Kidney (tissue), 13 donors: ENCODE measurements at regions not wholly inside any gene's neighbourhood (a gene's known extent, or its start where the extent isn't known, plus 50 kb on each side); places are given as distances from the start of the nearest gene placed in this dataset.

Source experiments
- DNase-seq, 5 donors: peaks; one replicate each; pipeline ENCODE4 v3.0.0-alpha.2; 2013 to 2020
- FAIRE-seq: peaks from 2 replicates; lab custom pipeline; 2012; peaks lifted over from hg19 to GRCh38; lab: Jason Lieb, UNC
- H3K27ac ChIP-seq, 2 donors: one replicate each; pipeline ENCODE4 v1.7.0; 2013; ENCODE audit warnings: low read depth in 2 of 2, low read length in 2 of 2, inconsistent platforms in 1 of 2
- H3K27me3 ChIP-seq: one replicate; pipeline ENCODE4 v1.7.1; 2013; ENCODE audit warnings: low read length, inconsistent platforms; ENCODE audit not compliant: control insufficient read depth, insufficient read depth
- H3K36me3 ChIP-seq, 3 donors: one replicate each; pipeline versions ENCODE4 v1.7.0 to v1.7.1; 2013; ENCODE audit warnings: low read length in 3 of 3, control low read depth in 1 of 3, inconsistent platforms in 1 of 3; ENCODE audit not compliant: insufficient read depth in 3 of 3, control insufficient read depth in 2 of 3
- H3K4me1 ChIP-seq, 3 donors: one replicate each; pipeline versions ENCODE4 v1.7.0 to v1.7.1; 2013; ENCODE audit warnings: low read length in 3 of 3, inconsistent platforms in 1 of 3, low read depth in 1 of 3; ENCODE audit not compliant: control insufficient read depth in 2 of 3, insufficient read depth in 2 of 3
- H3K4me3 ChIP-seq, 3 donors: one replicate each; pipeline versions ENCODE4 v1.7.0 to v1.8.1; 2013; ENCODE audit warnings: low read length in 3 of 3, control low read depth in 1 of 3, inconsistent platforms in 1 of 3
- H3K9ac ChIP-seq, 3 donors: one replicate each; pipeline versions ENCODE4 v1.7.0 to v1.7.1; 2013; ENCODE audit warnings: low read length in 3 of 3, control low read depth in 1 of 3, inconsistent platforms in 1 of 3
- H3K9me3 ChIP-seq, 3 donors: one replicate each; pipeline versions ENCODE4 v1.7.0 to v1.7.1; 2013; ENCODE audit warnings: low read length in 3 of 3, control low read depth in 1 of 3, inconsistent platforms in 1 of 3; ENCODE audit not compliant: control insufficient read depth in 2 of 3, insufficient read depth in 1 of 3
- CTCF ChIP-seq: IDR thresholded peaks from 3 replicates; pipeline ENCODE4 v1.5.1; 2012; ENCODE audit warnings: mild to moderate bottlenecking, moderate library complexity, borderline replicate concordance; ENCODE audit not compliant: insufficient read depth; ENCODE audit errors: extremely low read depth
- intact Hi-C: fragments of 100-400 bp; cut with DNase I; formaldehyde crosslinking; loops from one replicate; pipeline ENCODE4 v1.11.1; 2022
- donor health status: control.
- donor health status: control.
- donor health status: control.
- donor health status: control.
- donor health status: control.
- donor health status: DM: yes; HTN: yes; CAD: no.
- donor health status: Normal renal cell carcinoma (clear cell type).

GRCh38 chr4:136900696-136901095 lies 631.6 kb downstream of the PCDH18 start:
- H3K9ac ChIP-seq = no peak overlapping the region
- DNase-seq (no peak), FAIRE-seq (no peak)
- H3K9me3 ChIP-seq = no peaks in the 10 kb centered on the region
- no peaks in the 10 kb centered on the region for H3K27me3 ChIP-seq
- no peaks in the 10 kb centered on the region for H3K4me1 ChIP-seq
- no peak overlapping the region for H3K4me3 ChIP-seq
- intact Hi-C loops = no loop called here
- H3K27ac ChIP-seq = no peak overlapping the region
- no peaks in the 10 kb centered on the region for H3K36me3 ChIP-seq
- TF ChIP-seq CTCF = no peak

GRCh38 chr4:136898590-136899248 lies 633.6 kb downstream of the PCDH18 start:
- no peak for TF ChIP-seq CTCF
- intact Hi-C loops = no loop called here
- no peaks in the 10 kb centered on the region for H3K36me3 ChIP-seq
- no peaks in the 10 kb centered on the region for H3K4me1 ChIP-seq
- H3K27me3 ChIP-seq = no peaks in the 10 kb centered on the region
- no peak overlapping the region for H3K4me3 ChIP-seq
- FAIRE-seq (no peak), DNase-seq (peak in 1 of 5 donors; percentile 10)
- no peaks in the 10 kb centered on the region for H3K9me3 ChIP-seq
- no peak overlapping the region for H3K27ac ChIP-seq
- no peak overlapping the region for H3K9ac ChIP-seq

DNA sequence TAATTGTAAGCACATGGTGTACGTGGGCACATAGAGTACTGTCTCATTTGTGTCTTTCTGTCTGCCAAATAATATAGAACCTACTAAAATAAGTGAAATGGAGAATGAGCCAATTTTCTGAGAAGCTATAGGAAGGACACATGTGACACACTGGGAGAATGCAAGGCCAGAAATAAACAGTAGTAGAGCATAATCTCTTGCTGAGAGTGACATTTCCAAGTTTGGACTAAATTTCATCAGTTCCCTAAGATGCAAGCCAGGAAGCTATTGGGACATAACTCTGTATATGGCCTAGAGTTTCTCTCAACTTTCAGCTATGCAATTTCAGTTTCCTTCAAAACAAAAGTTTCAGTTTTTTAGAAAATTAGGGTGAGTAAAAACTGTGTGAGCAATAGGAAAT lies 638.7 kb downstream of the PCDH18 start:
- Histone ChIP-seq H3K9ac (no peak overlapping the region), H3K4me1 (no peaks in the 10 kb centered on the region), H3K27ac (no peak overlapping the region), H3K36me3 (no peaks in the 10 kb centered on the region), H3K27me3 (no peaks in the 10 kb centered on the region), H3K4me3 (no peak overlapping the region), H3K9me3 (no peaks in the 10 kb centered on the region)
- no peak for TF ChIP-seq CTCF
- no peak for DNase-seq
- intact Hi-C loops = no loop called here
- FAIRE-seq = no peak

- Histone ChIP-seq H3K9me3 (no peaks in the 10 kb centered on the region), H3K9ac (no peak overlapping the region), H3K4me3 (no peak overlapping the region), H3K27me3 (no peaks in the 10 kb centered on the region), H3K4me1 (no peaks in the 10 kb centered on the region), H3K27ac (no peak overlapping the region), H3K36me3 (no peaks in the 10 kb centered on the region)
- DNase-seq (no peak), FAIRE-seq (no peak)
- TF ChIP-seq CTCF = no peak
- intact Hi-C loops = no loop called here
These were observed 650.6 kb downstream of the PCDH18 start for GRCh38 chr4:136881666-136882065.
